K562 (cell line): ENCODE measurements at regions not wholly inside any gene's neighbourhood (a gene's known extent, or its start where the extent isn't known, plus 50 kb on each side); places are given as distances from the start of the nearest gene placed in this dataset.

ENCODE experiments used
- ATAC-seq: fragments of 200-7000 bp; cut with Tn5 transposase; 3 replicates; pipeline ENCODE4 v1.9.1; 2020; ENCODE audit warnings: moderate library complexity
- BruUV-seq: library from RNA; stranded (reverse); fragments of 400-500 nt; replicated peaks from 2 replicates; lab custom pipeline; 2021; lab: Mats Ljungman, UMichigan
- CTCF ChIA-PET: fragments of 300-600 bp; formaldehyde crosslinking; extraction: SDS; loops from one replicate; lab custom pipeline; 2021; ENCODE audit warnings: low intra/inter-chr PET ratio; lab: Yijun Ruan, JAX
- POLR2A ChIA-PET: fragments of 300-600, 350-650 bp; sonication (Branson Sonifier 250); formaldehyde crosslinking; extraction: SDS; loops from one replicate; lab custom pipeline; 2021; ENCODE audit warnings: antibody characterized with exemption, inconsistent platforms; lab: Yijun Ruan, JAX
- DNase-seq, 4 experiments: peaks; one replicate each; pipeline versions ENCODE4 v3.0.0 to v3.0.0-alpha.2; 2011 to 2018; ENCODE audit warnings: low spot score in 3 of 4, mixed read lengths in 3 of 4; ENCODE audit errors: extremely low read depth in 1 of 4
- FAIRE-seq: peaks from 2 replicates; lab custom pipeline; 2011; peaks lifted over from hg19 to GRCh38; lab: Jason Lieb, UNC
- H2AFZ ChIP-seq: 2 replicates; pipeline ENCODE4 v1.6.0; 2011; ENCODE audit warnings: low read depth, low read length, control low read depth, inconsistent platforms
- H3K27ac ChIP-seq: fragments of 200-600 bp; 3 replicates; pipeline ENCODE4 v1.8.0; 2011; ENCODE audit warnings: low read depth, mild to moderate bottlenecking, control low read depth, inconsistent platforms, low read length, moderate library complexity, mixed read lengths; ENCODE audit errors: extremely low read depth
- H3K27me3 ChIP-seq, 2 experiments: fragments of 300-600 bp in 1 of 2; 2 replicates in 1 of 2; 3 replicates in 1 of 2; pipeline versions ENCODE4 v1.6.0 to v1.8.0; 2011; ENCODE audit warnings: inconsistent platforms in 2 of 2, low read length in 2 of 2, mild to moderate bottlenecking in 1 of 2, mixed read lengths in 1 of 2, moderate library complexity in 1 of 2; ENCODE audit not compliant: control insufficient read depth in 2 of 2, insufficient read depth in 2 of 2
- H3K36me3 ChIP-seq: fragments of 300-600 bp; 3 replicates; pipeline ENCODE4 v1.8.0; 2011; ENCODE audit warnings: mild to moderate bottlenecking, low read length, inconsistent platforms; ENCODE audit not compliant: control insufficient read depth, insufficient read depth
- H3K4me1 ChIP-seq, 2 experiments: fragments of 200-600 bp in 1 of 2; replicated peaks in 1 of 2; 2 replicates in 1 of 2; 3 replicates in 1 of 2; pipeline versions ENCODE4 v1.5.1 to v1.8.0; 2011; ENCODE audit warnings: inconsistent platforms in 2 of 2, low read length in 2 of 2, mild to moderate bottlenecking in 1 of 2, mixed read lengths in 1 of 2, moderate library complexity in 1 of 2; ENCODE audit not compliant: control insufficient read depth in 2 of 2, insufficient read depth in 2 of 2
- H3K4me2 ChIP-seq: 2 replicates; pipeline ENCODE4 v1.6.1; 2011; ENCODE audit warnings: low read length, control low read depth, inconsistent platforms, mixed read lengths; ENCODE audit not compliant: insufficient read depth
- H3K4me3 ChIP-seq: fragments of 200-600 bp; sonication (generic), shearing (Covaris generic); 2 replicates; pipeline ENCODE4 v1.5.1; 2016; ENCODE audit warnings: control low read depth, inconsistent platforms
- H3K79me2 ChIP-seq: fragments of 200-600 bp; 3 replicates; pipeline ENCODE4 v1.8.0; 2011; ENCODE audit warnings: low read length, inconsistent platforms; ENCODE audit not compliant: control insufficient read depth, insufficient read depth
- H3K9ac ChIP-seq, 2 experiments: 2 replicates each; pipeline versions ENCODE4 v1.6.0 to v1.6.1; 2011; ENCODE audit warnings: low read depth in 2 of 2, low read length in 2 of 2, control low read depth in 1 of 2, inconsistent platforms in 1 of 2, mild to moderate bottlenecking in 1 of 2, mixed read lengths in 1 of 2; ENCODE audit not compliant: insufficient read depth in 1 of 2
- H3K9me1 ChIP-seq: one replicate; pipeline ENCODE4 v1.6.0; 2011; ENCODE audit warnings: inconsistent platforms, mild to moderate bottlenecking, low read length, moderate library complexity; ENCODE audit not compliant: control insufficient read depth, insufficient read depth
- H3K9me3 ChIP-seq: replicated peaks from 2 replicates; pipeline ENCODE4 v1.5.1; 2011; ENCODE audit warnings: low read depth, low read length, inconsistent platforms; ENCODE audit not compliant: control insufficient read depth, insufficient read depth
- H4K20me1 ChIP-seq: replicated peaks from 2 replicates; pipeline ENCODE4 v1.6.1; 2011; ENCODE audit warnings: low read length, inconsistent platforms, mixed read lengths; ENCODE audit not compliant: control insufficient read depth, insufficient read depth
- BHLHE40 ChIP-seq: IDR thresholded peaks from 2 replicates; pipeline ENCODE4 v1.6.1; 2011; ENCODE audit warnings: low read length, improper control_type of control experiment
- CAMTA2 ChIP-seq: fragments of 250-450 bp; sonication (Bioruptor Pico); conservative IDR thresholded peaks from 2 replicates; pipeline ENCODE4 v1.5.1; 2022
- FOXA1 ChIP-seq: fragments of 450-650 bp; IDR thresholded peaks from 2 replicates; pipeline ENCODE4 v1.6.1; 2016; ENCODE audit warnings: mild to moderate bottlenecking, borderline replicate concordance
- IRF2 ChIP-seq: sonication (generic); formaldehyde crosslinking; IDR thresholded peaks from 2 replicates; pipeline ENCODE4 v1.8.1; 2022; ENCODE audit warnings: mild to moderate bottlenecking, missing genetic modification reagents
- POLR2H ChIP-seq: IDR thresholded peaks from 2 replicates; pipeline ENCODE4 v1.6.1; 2016; ENCODE audit warnings: missing genetic modification characterization, low read depth, mild to moderate bottlenecking, control low read depth, missing compliant biosample characterization, moderate library complexity
- RNF219 ChIP-seq: fragments of 250-450 bp; sonication (Bioruptor Pico); IDR thresholded peaks from 2 replicates; pipeline ENCODE4 v1.5.0; 2022; ENCODE audit warnings: mild to moderate bottlenecking
- SLC30A9 ChIP-seq: fragments of 250-450 bp; sonication (Bioruptor Pico); IDR thresholded peaks from 2 replicates; pipeline ENCODE4 v1.8.0; 2022; ENCODE audit warnings: mild to moderate bottlenecking, moderate library complexity
- SMAD2 ChIP-seq: fragments of 150-350 bp; IDR thresholded peaks from 2 replicates; pipeline ENCODE4 v1.6.1; 2014; ENCODE audit warnings: low read depth, mild to moderate bottlenecking, low read length
- SMARCC2 ChIP-seq: fragments of 450-650 bp; IDR thresholded peaks from 2 replicates; pipeline ENCODE4 v1.6.1; 2017; ENCODE audit warnings: antibody characterized with exemption, moderate library complexity, mild to moderate bottlenecking, low read depth
- XRCC3 ChIP-seq: fragments of 450-650 bp; IDR thresholded peaks from 2 replicates; pipeline ENCODE4 v1.6.1; 2017; ENCODE audit warnings: mild to moderate bottlenecking, moderate library complexity
- ZNF316 ChIP-seq: fragments of 450-650 bp; IDR thresholded peaks from 2 replicates; pipeline ENCODE4 v1.6.1; 2016
- ZSCAN29 ChIP-seq: fragments of 450-650 bp; IDR thresholded peaks from 2 replicates; pipeline ENCODE4 v1.6.1; 2017
- WGBS: fragments of 100-300 bp; shearing (Covaris generic); methylation state at CpG from one replicate; pipeline ENCODE4 v1.1.6; 2016; ENCODE audit warnings: low coverage, mixed read lengths; ENCODE audit not compliant: insufficient coverage; ENCODE audit errors: missing lambda C conversion rate; 5-methylcytosine and 5-hydroxymethylcytosine counted together
- in situ Hi-C: fragments of 300-500 bp; cut with MboI; formaldehyde crosslinking; loops from 4 replicates; pipeline ENCODE4 v1.15.0; 2018; ENCODE audit warnings: inconsistent platforms, mixed read lengths
- intact Hi-C: fragments of 100-400 bp; cut with micrococcal nuclease; formaldehyde crosslinking; loops from 2 replicates; pipeline ENCODE4 v1.14.2; 2022

- no peak for ATAC-seq
- Histone ChIP-seq H3K36me3 (no peaks in the 10 kb centered on the region), H3K9me3 (no peaks in the 10 kb centered on the region), H4K20me1 (no peaks in the 10 kb centered on the region), H3K9ac (no peak overlapping the region), H3K27me3 (peaks cover 6 to 7% of the 10 kb centered on the region in 2 experiments; a peak in 3 of 5 replicates), H3K9me1 (no peaks in the 10 kb centered on the region), H2AFZ (no peak overlapping the region), H3K27ac (no peak overlapping the region), H3K4me2 (no peak overlapping the region), H3K4me3 (no peak overlapping the region), H3K4me1 (no peaks in the 10 kb centered on the region; a peak in 1 of 5 replicates), H3K79me2 (no peaks in the 10 kb centered on the region)
- ChIA-PET POLR2A (no interaction called here), CTCF (no interaction called here)
- WGBS: 1% methylated on average over 8 of the region's 8 CpGs
- TF ChIP-seq RNF219 (CRISPR knock-in tag) (no peak), SMAD2 (no peak), BHLHE40 (no peak), SMARCC2 (no peak), IRF2 (CRISPR knock-in tag) (no peak), SLC30A9 (CRISPR knock-in tag) (no peak), CAMTA2 (CRISPR knock-in tag) (no peak), FOXA1 (no peak), ZNF316 (no peak), POLR2H (no peak), ZSCAN29 (no peak), XRCC3 (no peak)
- no TSS peak for BruUV-seq
- FAIRE-seq: no peak
- intact Hi-C loops: no loop called here
- in situ Hi-C loops: no loop called here
- DNase-seq: no peak
Observed at GRCh38 chr4:138707746-138708677, 307.6 kb upstream of the NOCT start.
